ENCODE measurements at regions not wholly inside any gene's neighbourhood (a gene's known extent, or its start where the extent isn't known, plus 50 kb on each side); places are given as distances from the start of the nearest gene placed in this dataset.

GRCh38 chr2:180463608-180464007 lies 456.5 kb upstream of the CWC22 start:
- TF ChIP-seq CTCF (IDR thresholded peaks at IDR 0.05) (no peak), ZFX (IDR thresholded peaks at IDR 0.05; ENCODE audit: borderline replicate concordance) (no peak)

Measured in 22Rv1 (cell line).